Prostate gland (tissue), 2 donors: ENCODE measurements at regions not wholly inside any gene's neighbourhood (a gene's known extent, or its start where the extent isn't known, plus 50 kb on each side); places are given as distances from the start of the nearest gene placed in this dataset.

ENCODE experiments used
- CTCF ChIP-seq, 4 experiments: fragments of 200-600 bp in 2 of 4; fragments of 450-650 bp in 2 of 4; sonication (generic) in 2 of 4; IDR thresholded peaks; 1 replicate in 3 of 4; 2 replicates in 1 of 4; pipeline ENCODE4 v1.5.1; 2016 to 2019; ENCODE audit warnings: antibody characterized with exemption in 4 of 4, mild to moderate bottlenecking in 2 of 4, moderate library complexity in 2 of 4
- POLR2A ChIP-seq: fragments of 450-650 bp; IDR thresholded peaks from one replicate; pipeline ENCODE4 v1.6.1; 2016; ENCODE audit warnings: antibody characterized with exemption, mild to moderate bottlenecking
- POLR2AphosphoS5 ChIP-seq: sonication (generic); formaldehyde crosslinking; IDR thresholded peaks from one replicate; pipeline ENCODE4 v1.6.1; 2017; ENCODE audit warnings: antibody characterized with exemption

GRCh38 chr13:49855930-49856329 lies 63.4 kb upstream of the KPNA3 start:
- TF ChIP-seq CTCF (IDR thresholded peaks at IDR 0.05) (no peak), POLR2AphosphoS5 (no peak), POLR2A (no peak)
